H1 (cell line): ENCODE measurements at regions not wholly inside any gene's neighbourhood (a gene's known extent, or its start where the extent isn't known, plus 50 kb on each side); places are given as distances from the start of the nearest gene placed in this dataset.

Source experiments
- CTCF ChIA-PET: fragments of 300-600 bp; sonication (Branson Sonifier 250); formaldehyde crosslinking; loops from one replicate; lab custom pipeline; 2021; ENCODE audit not compliant: partially characterized antibody; lab: Charles Lee
- POLR2A ChIA-PET: fragments of 300-600 bp; sonication (Branson Sonifier 250); formaldehyde crosslinking; loops from one replicate; lab custom pipeline; 2021; ENCODE audit warnings: inconsistent platforms; ENCODE audit not compliant: partially characterized antibody; lab: Charles Lee
- DNase-seq, 2 experiments: peaks; one replicate each; pipeline versions ENCODE4 v3.0.0 to v3.0.0-alpha.2; 2010 to 2022; ENCODE audit warnings: low spot score in 2 of 2, low read depth in 1 of 2, mixed read lengths in 1 of 2
- FAIRE-seq: peaks from 2 replicates; lab custom pipeline; 2011; peaks lifted over from hg19 to GRCh38; lab: Jason Lieb, UNC
- H2AFZ ChIP-seq: 2 replicates; pipeline ENCODE4 v1.8.1; 2012; ENCODE audit warnings: low read length, inconsistent platforms
- H2AK5ac ChIP-seq: 2 replicates; pipeline ENCODE4 v1.6.1; 2013; ENCODE audit warnings: low read depth, low read length
- H2BK120ac ChIP-seq: replicated peaks from 2 replicates; pipeline ENCODE3; 2013; ENCODE audit warnings: low read depth, low read length, inconsistent platforms
- H2BK12ac ChIP-seq: 2 replicates; pipeline ENCODE4 v1.6.1; 2013; ENCODE audit warnings: low read depth, low read length
- H2BK15ac ChIP-seq: 2 replicates; pipeline ENCODE4 v1.6.1; 2013; ENCODE audit warnings: low read length
- H2BK20ac ChIP-seq: 2 replicates; pipeline ENCODE4 v1.6.1; 2013; ENCODE audit warnings: low read length
- H2BK5ac ChIP-seq: 2 replicates; pipeline ENCODE4 v1.6.1; 2013; ENCODE audit warnings: low read depth, low read length
- H3K14ac ChIP-seq: 2 replicates; pipeline ENCODE4 v1.6.1; 2013; ENCODE audit warnings: inconsistent platforms; ENCODE audit not compliant: insufficient read length
- H3K18ac ChIP-seq: 2 replicates; pipeline ENCODE4 v1.6.1; 2013; ENCODE audit warnings: low read length; ENCODE audit errors: extremely low read depth
- H3K23ac ChIP-seq: 2 replicates; pipeline ENCODE4 v1.6.1; 2013; ENCODE audit warnings: inconsistent platforms; ENCODE audit not compliant: insufficient read length
- H3K23me2 ChIP-seq: 2 replicates; pipeline ENCODE4 v1.6.1; 2013; ENCODE audit warnings: low read depth, low read length
- H3K27ac ChIP-seq: 2 replicates; pipeline ENCODE4 v1.6.1; 2011; ENCODE audit warnings: low read depth, low read length, inconsistent platforms
- H3K27me3 ChIP-seq, 4 experiments: replicated peaks in 1 of 4; 1 replicate in 1 of 4; 2 replicates in 3 of 4; pipeline versions ENCODE4 v1.6.1 to v1.8.1; 2011 to 2013; ENCODE audit warnings: low read length in 3 of 4, mild to moderate bottlenecking in 3 of 4, inconsistent platforms in 2 of 4, mixed read lengths in 2 of 4, moderate library complexity in 1 of 4; ENCODE audit not compliant: control insufficient read depth in 3 of 4, insufficient read depth in 3 of 4; ENCODE audit errors: extremely low read depth in 1 of 4
- H3K36me3 ChIP-seq, 4 experiments: 2 replicates each; pipeline versions ENCODE4 v1.6.1 to v1.8.1; 2011 to 2013; ENCODE audit warnings: mild to moderate bottlenecking in 4 of 4, low read length in 3 of 4, moderate library complexity in 2 of 4, control low read depth in 1 of 4, inconsistent platforms in 1 of 4; ENCODE audit not compliant: insufficient read depth in 4 of 4, control insufficient read depth in 2 of 4
- H3K4ac ChIP-seq: replicated peaks from 2 replicates; pipeline ENCODE3; 2013; ENCODE audit warnings: low read length, low read depth, mixed read lengths, inconsistent platforms; ENCODE audit not compliant: insufficient read length
- H3K4me1 ChIP-seq, 4 experiments: replicated peaks in 1 of 4; 1 replicate in 1 of 4; 2 replicates in 3 of 4; pipeline versions ENCODE4 v1.6.1 to v1.8.1; 2011 to 2013; ENCODE audit warnings: low read length in 3 of 4, inconsistent platforms in 2 of 4, mixed read lengths in 1 of 4; ENCODE audit not compliant: insufficient read depth in 4 of 4, control insufficient read depth in 3 of 4
- H3K4me2 ChIP-seq, 2 experiments: 2 replicates each; pipeline versions ENCODE4 v1.6.1 to v1.8.1; 2011 to 2013; ENCODE audit warnings: low read depth in 2 of 2, low read length in 2 of 2, control low read depth in 1 of 2, inconsistent platforms in 1 of 2, mild to moderate bottlenecking in 1 of 2; ENCODE audit not compliant: insufficient read depth in 1 of 2
- H3K4me3 ChIP-seq, 4 experiments: fragments of 200-600, 300-600 bp in 1 of 4; sonication (generic), shearing (Covaris generic), sonication (Bioruptor Twin) in 1 of 4; 2 replicates each; pipeline versions ENCODE4 v1.5.1 to v1.8.1; 2011 to 2016; ENCODE audit warnings: low read length in 4 of 4, low read depth in 3 of 4, control low read depth in 2 of 4, inconsistent platforms in 2 of 4, mild to moderate bottlenecking in 2 of 4, mixed read lengths in 1 of 4, moderate library complexity in 1 of 4; ENCODE audit not compliant: insufficient read depth in 2 of 4; ENCODE audit errors: extremely low read depth in 1 of 4
- H3K56ac ChIP-seq: replicated peaks from 2 replicates; pipeline ENCODE3; 2013; ENCODE audit warnings: low read depth, mild to moderate bottlenecking, mixed read lengths, low read length, inconsistent platforms; ENCODE audit not compliant: insufficient read length
- H3K79me1 ChIP-seq: 2 replicates; pipeline ENCODE4 v1.6.1; 2013; ENCODE audit warnings: low read depth, low read length, control low read depth
- H3K79me2 ChIP-seq, 2 experiments: 2 replicates each; pipeline versions ENCODE4 v1.6.1 to v1.8.1; 2012 to 2013; ENCODE audit warnings: low read length in 2 of 2, mild to moderate bottlenecking in 2 of 2, inconsistent platforms in 1 of 2; ENCODE audit not compliant: insufficient read depth in 2 of 2, control insufficient read depth in 1 of 2
- H3K9ac ChIP-seq, 4 experiments: replicated peaks in 1 of 4; 1 replicate in 1 of 4; 2 replicates in 3 of 4; pipeline versions ENCODE4 v1.6.1 to v1.8.1; 2011 to 2013; ENCODE audit warnings: low read depth in 3 of 4, low read length in 3 of 4, control low read depth in 2 of 4, mild to moderate bottlenecking in 2 of 4, moderate library complexity in 2 of 4, inconsistent platforms in 1 of 4; ENCODE audit errors: extremely low read depth in 1 of 4
- H3K9me3 ChIP-seq, 2 experiments: 2 replicates each; pipeline versions ENCODE4 v1.6.1 to v1.8.1; 2012 to 2013; ENCODE audit warnings: mild to moderate bottlenecking in 2 of 2, moderate library complexity in 2 of 2, control low read depth in 1 of 2, inconsistent platforms in 1 of 2, low read depth in 1 of 2, low read length in 1 of 2, mixed read lengths in 1 of 2; ENCODE audit not compliant: insufficient read depth in 2 of 2
- H4K20me1 ChIP-seq, 2 experiments: replicated peaks in 1 of 2; 2 replicates each; pipeline versions ENCODE3 to v1.8.1; 2011 to 2013; ENCODE audit warnings: inconsistent platforms in 2 of 2, low read length in 2 of 2, mild to moderate bottlenecking in 1 of 2; ENCODE audit not compliant: insufficient read depth in 2 of 2, control insufficient read depth in 1 of 2
- H4K5ac ChIP-seq: 2 replicates; pipeline ENCODE4 v1.6.1; 2013; ENCODE audit warnings: low read length, low read depth, mixed read lengths, inconsistent platforms; ENCODE audit not compliant: insufficient read length
- H4K8ac ChIP-seq: 2 replicates; pipeline ENCODE4 v1.8.0; 2013; ENCODE audit warnings: mild to moderate bottlenecking, moderate library complexity, low read length, inconsistent platforms; ENCODE audit not compliant: insufficient read depth; ENCODE audit errors: extremely low read depth
- H4K91ac ChIP-seq: replicated peaks from 2 replicates; pipeline ENCODE3; 2013; ENCODE audit warnings: low read length, mixed read lengths, inconsistent platforms; ENCODE audit not compliant: insufficient read length
- CHD2 ChIP-seq: IDR thresholded peaks from 2 replicates; pipeline ENCODE4 v1.6.1; 2012; ENCODE audit warnings: low read length, improper control_type of control experiment
- SIN3A ChIP-seq, 2 experiments: IDR thresholded peaks in 1 of 2; conservative IDR thresholded peaks in 1 of 2; 2 replicates each; pipeline ENCODE4 v1.6.1; 2011 to 2012; ENCODE audit warnings: low read length in 2 of 2, improper control_type of control experiment in 1 of 2, low read depth in 1 of 2, mild to moderate bottlenecking in 1 of 2
- SUZ12 ChIP-seq: fragments of 200-600 bp; sonication (generic); IDR thresholded peaks from 2 replicates; pipeline ENCODE4 v1.6.1; 2012; ENCODE audit warnings: mild to moderate bottlenecking, inconsistent platforms, low read length, moderate library complexity, mixed read lengths
- WGBS, 2 experiments: shearing (Covaris generic) in 1 of 2; methylation state at CpG; one replicate each; pipeline versions ENCODE4 v1.1.6 to v1.1.7; 2013 to 2015; ENCODE audit warnings: low lambda C conversion rate in 2 of 2, mixed read lengths in 2 of 2, inconsistent platforms in 1 of 2, low coverage in 1 of 2, missing lambda C conversion rate in 1 of 2; ENCODE audit not compliant: insufficient replicate concordance in 2 of 2, insufficient coverage in 1 of 2, insufficient read length in 1 of 2; ENCODE audit errors: extremely low coverage in 1 of 2, missing lambda C conversion rate in 1 of 2; 5-methylcytosine and 5-hydroxymethylcytosine counted together
- TF ChIP-seq, protein P1 (sequence below): IDR thresholded peaks from 2 replicates; pipeline ENCODE4 v1.6.1; 2011; ENCODE audit warnings: low read depth, mild to moderate bottlenecking, low read length; ENCODE audit not compliant: insufficient read depth

DNA sequence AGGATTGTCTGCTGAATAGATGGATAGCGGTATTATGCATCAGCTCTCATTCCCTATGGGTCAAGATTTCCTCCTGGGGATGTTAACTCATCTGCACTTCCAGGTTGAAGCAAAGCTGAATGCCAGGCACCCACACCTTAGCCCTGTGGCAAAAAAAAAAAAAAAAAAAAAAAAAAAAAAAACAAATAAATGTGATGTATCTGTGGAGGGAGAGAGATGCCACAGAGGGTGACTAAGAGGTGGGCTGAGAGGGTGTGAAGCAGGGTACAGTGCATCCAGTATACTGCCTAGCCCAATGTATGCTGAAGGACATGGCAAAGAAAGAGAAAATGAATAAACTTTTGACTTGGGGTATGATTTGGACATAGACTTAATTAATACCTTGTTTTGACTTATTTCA lies 91.4 kb downstream of the COPS8 start:
- H3K4ac ChIP-seq: no peak overlapping the region
- no peaks in the 10 kb centered on the region for H3K79me1 ChIP-seq
- no peak overlapping the region for H3K23ac ChIP-seq
- H4K91ac ChIP-seq: no peak overlapping the region
- no peak overlapping the region for H2AFZ ChIP-seq
- DNase-seq: no peak
- CTCF ChIA-PET: interaction anchor here (1.0 to 1.3 kb wide), 3 partner anchors 12 to 233 kb away, joined by 3 to 6 read pairs (median 3); no protein-coding TSS in a partner anchor
- H3K18ac ChIP-seq: no peak overlapping the region
- POLR2A ChIA-PET: no interaction called here
- 94% methylated on average over 1 of the region's 1 CpG; no CpG with 5 or more reads in 1 of the 2 experiments for WGBS, 2 experiments
- no peak overlapping the region for H2AK5ac ChIP-seq
- H2BK5ac ChIP-seq: no peak overlapping the region
- H3K56ac ChIP-seq: no peak overlapping the region
- H3K14ac ChIP-seq: no peak overlapping the region
- no peaks in the 10 kb centered on the region for H3K79me2 ChIP-seq
- H3K9me3 ChIP-seq: peaks cover 0 to 4% of the 10 kb centered on the region in 2 experiments; a peak in 1 of 4 replicates
- no peak overlapping the region for H3K27ac ChIP-seq
- no peak overlapping the region for H4K8ac ChIP-seq
- H4K5ac ChIP-seq: no peak overlapping the region
- no peaks in the 10 kb centered on the region for H3K36me3 ChIP-seq
- no peak overlapping the region for H3K4me3 ChIP-seq
- no peak overlapping the region for H2BK12ac ChIP-seq
- no peak overlapping the region for H2BK120ac ChIP-seq
- TF ChIP-seq, protein P1, sequence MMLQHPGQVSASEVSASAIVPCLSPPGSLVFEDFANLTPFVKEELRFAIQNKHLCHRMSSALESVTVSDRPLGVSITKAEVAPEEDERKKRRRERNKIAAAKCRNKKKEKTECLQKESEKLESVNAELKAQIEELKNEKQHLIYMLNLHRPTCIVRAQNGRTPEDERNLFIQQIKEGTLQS: no peak
- no peak for TF ChIP-seq SIN3A (conservative IDR thresholded peaks at IDR 0.05 in 1 of 2, IDR thresholded peaks at IDR 0.05 in 1 of 2; ENCODE audit: low read depth in 1 of 2, low read length in 2 of 2)
- TF ChIP-seq SUZ12: no peak
- no peak for TF ChIP-seq CHD2
- H3K27me3 ChIP-seq: no peaks in the 10 kb centered on the region
- H3K23me2 ChIP-seq: no peaks in the 10 kb centered on the region
- FAIRE-seq: no peak
- H2BK20ac ChIP-seq: no peak overlapping the region
- no peaks in the 10 kb centered on the region for H4K20me1 ChIP-seq
- no peaks in the 10 kb centered on the region for H3K4me1 ChIP-seq
- no peak overlapping the region for H3K4me2 ChIP-seq
- no peak overlapping the region for H2BK15ac ChIP-seq
- H3K9ac ChIP-seq: no peak overlapping the region
